Panc1 (cell line): ENCODE measurements at regions not wholly inside any gene's neighbourhood (a gene's known extent, or its start where the extent isn't known, plus 50 kb on each side); places are given as distances from the start of the nearest gene placed in this dataset.

Experiments
- ATAC-seq: fragments of 200-7000 bp; cut with Tn5 transposase; 2 replicates; pipeline ENCODE4 v1.9.1; 2020; ENCODE audit warnings: mild to moderate bottlenecking, moderate library complexity
- BruUV-seq: library from RNA; stranded (reverse); fragments of 400-500 nt; replicated peaks from 2 replicates; lab custom pipeline; 2021; lab: Mats Ljungman, UMichigan
- CTCF ChIA-PET: fragments of 300-600 bp; sonication (Branson Sonifier 250); formaldehyde crosslinking; loops from one replicate; lab custom pipeline; 2022; ENCODE audit warnings: antibody characterized with exemption; lab: Charles Lee
- POLR2A ChIA-PET: fragments of 300-600 bp; sonication (Branson Sonifier 250); formaldehyde crosslinking; loops from one replicate; lab custom pipeline; 2022; ENCODE audit warnings: antibody characterized with exemption; lab: Charles Lee
- DNase-seq: peaks from one replicate; pipeline ENCODE4 v3.0.0-alpha.2; 2010; ENCODE audit warnings: low read depth, low spot score
- H3K27ac ChIP-seq: 2 replicates; pipeline ENCODE4 v1.5.1; 2011; ENCODE audit warnings: mild to moderate bottlenecking, low read length, inconsistent platforms
- H3K27me3 ChIP-seq: fragments of 200-500 bp; sonication (Bioruptor generic); 2 replicates; pipeline ENCODE4 v1.6.0; 2014; ENCODE audit warnings: low read length, inconsistent platforms; ENCODE audit not compliant: control insufficient read depth, insufficient read depth
- H3K36me3 ChIP-seq: fragments of 200-500 bp; sonication (Bioruptor generic); 2 replicates; pipeline ENCODE4 v1.5.1; 2014; ENCODE audit warnings: inconsistent platforms, mild to moderate bottlenecking, low read length, moderate library complexity; ENCODE audit not compliant: control insufficient read depth, insufficient read depth
- H3K4me1 ChIP-seq: 2 replicates; pipeline ENCODE4 v1.5.1; 2011; ENCODE audit warnings: inconsistent platforms, mild to moderate bottlenecking, low read length, moderate library complexity; ENCODE audit not compliant: control insufficient read depth, insufficient read depth
- H3K4me3 ChIP-seq, 2 experiments: 2 replicates each; pipeline ENCODE4 v1.5.1; 2011 to 2012; ENCODE audit warnings: low read depth in 2 of 2, low read length in 2 of 2, mild to moderate bottlenecking in 2 of 2, inconsistent platforms in 1 of 2, moderate library complexity in 1 of 2
- H3K9me3 ChIP-seq: fragments of 200-500 bp; sonication (Bioruptor generic); 2 replicates; pipeline ENCODE4 v1.5.1; 2014; ENCODE audit warnings: low read depth, mild to moderate bottlenecking, inconsistent platforms, low read length, moderate library complexity; ENCODE audit not compliant: control insufficient read depth, insufficient read depth
- POLR2AphosphoS5 ChIP-seq: IDR thresholded peaks from 2 replicates; pipeline ENCODE4 v1.6.1; 2012; ENCODE audit warnings: mild to moderate bottlenecking, low read depth, low read length, moderate library complexity
- SIN3A ChIP-seq: IDR thresholded peaks from 2 replicates; pipeline ENCODE4 v1.6.1; 2012; ENCODE audit warnings: low read depth, mild to moderate bottlenecking, low read length, moderate library complexity, borderline replicate concordance; ENCODE audit not compliant: insufficient read depth
- TCF7L2 ChIP-seq: IDR thresholded peaks from 2 replicates; pipeline ENCODE4 v1.6.1; 2011; ENCODE audit warnings: mild to moderate bottlenecking, low read depth, low read length, inconsistent platforms
- in situ Hi-C: cut with HindIII; loops from 2 replicates; pipeline ENCODE4 v1.10.0; 2016; ENCODE audit warnings: low sequenced_read_pairs, low pct_unique_long_range_greater_than_20kb
- intact Hi-C: fragments of 100-400 bp; cut with micrococcal nuclease; formaldehyde crosslinking; loops from one replicate; pipeline ENCODE4 v1.10.0; 2022; ENCODE audit not compliant: unreplicated experiment
- TF ChIP-seq, protein P1 (sequence below), 2 experiments: IDR thresholded peaks; 2 replicates each; pipeline ENCODE4 v1.6.1; 2011 to 2012; ENCODE audit warnings: low read depth in 2 of 2, control low read depth in 1 of 2, low read length in 1 of 2, mild to moderate bottlenecking in 1 of 2, moderate library complexity in 1 of 2; ENCODE audit not compliant: insufficient read depth in 1 of 2
- TF ChIP-seq, protein P2 (sequence below): fragments of 450-650 bp; IDR thresholded peaks from 2 replicates; pipeline ENCODE4 v1.5.1; 2017; ENCODE audit warnings: mild to moderate bottlenecking

DNA sequence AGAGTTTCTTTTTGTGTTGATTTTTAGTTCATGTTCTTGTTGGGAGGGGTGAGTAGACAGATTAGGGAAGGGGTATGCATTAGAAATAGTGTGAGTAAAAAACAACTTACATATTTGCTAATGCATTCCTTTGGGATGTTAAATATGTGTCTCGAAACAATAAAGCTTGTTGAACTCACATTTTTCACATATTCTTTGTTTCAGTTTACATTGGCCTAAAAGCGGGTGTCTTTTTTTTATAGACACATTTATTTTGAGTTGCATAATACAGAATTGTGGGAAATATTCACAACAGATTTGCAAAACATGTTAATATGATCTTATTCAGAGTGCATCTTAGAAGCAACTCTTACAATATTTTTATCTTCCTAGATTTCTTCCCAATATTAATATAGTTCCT, 337.5 kb upstream of the CNTNAP2 start:
- DNase-seq = no peak
- CTCF ChIA-PET = no interaction called here
- ATAC-seq = no peak
- POLR2A ChIA-PET = no interaction called here
- BruUV-seq = no TSS peak
- intact Hi-C loops = no loop called here
- Histone ChIP-seq H3K36me3 (no peaks in the 10 kb centered on the region), H3K4me3 (no peak overlapping the region), H3K27ac (no peak overlapping the region), H3K4me1 (no peaks in the 10 kb centered on the region), H3K9me3 (no peaks in the 10 kb centered on the region; the same call in none of the 2 replicates), H3K27me3 (no peaks in the 10 kb centered on the region)
- in situ Hi-C loops = no loop called here
- TF ChIP-seq, protein P1, sequence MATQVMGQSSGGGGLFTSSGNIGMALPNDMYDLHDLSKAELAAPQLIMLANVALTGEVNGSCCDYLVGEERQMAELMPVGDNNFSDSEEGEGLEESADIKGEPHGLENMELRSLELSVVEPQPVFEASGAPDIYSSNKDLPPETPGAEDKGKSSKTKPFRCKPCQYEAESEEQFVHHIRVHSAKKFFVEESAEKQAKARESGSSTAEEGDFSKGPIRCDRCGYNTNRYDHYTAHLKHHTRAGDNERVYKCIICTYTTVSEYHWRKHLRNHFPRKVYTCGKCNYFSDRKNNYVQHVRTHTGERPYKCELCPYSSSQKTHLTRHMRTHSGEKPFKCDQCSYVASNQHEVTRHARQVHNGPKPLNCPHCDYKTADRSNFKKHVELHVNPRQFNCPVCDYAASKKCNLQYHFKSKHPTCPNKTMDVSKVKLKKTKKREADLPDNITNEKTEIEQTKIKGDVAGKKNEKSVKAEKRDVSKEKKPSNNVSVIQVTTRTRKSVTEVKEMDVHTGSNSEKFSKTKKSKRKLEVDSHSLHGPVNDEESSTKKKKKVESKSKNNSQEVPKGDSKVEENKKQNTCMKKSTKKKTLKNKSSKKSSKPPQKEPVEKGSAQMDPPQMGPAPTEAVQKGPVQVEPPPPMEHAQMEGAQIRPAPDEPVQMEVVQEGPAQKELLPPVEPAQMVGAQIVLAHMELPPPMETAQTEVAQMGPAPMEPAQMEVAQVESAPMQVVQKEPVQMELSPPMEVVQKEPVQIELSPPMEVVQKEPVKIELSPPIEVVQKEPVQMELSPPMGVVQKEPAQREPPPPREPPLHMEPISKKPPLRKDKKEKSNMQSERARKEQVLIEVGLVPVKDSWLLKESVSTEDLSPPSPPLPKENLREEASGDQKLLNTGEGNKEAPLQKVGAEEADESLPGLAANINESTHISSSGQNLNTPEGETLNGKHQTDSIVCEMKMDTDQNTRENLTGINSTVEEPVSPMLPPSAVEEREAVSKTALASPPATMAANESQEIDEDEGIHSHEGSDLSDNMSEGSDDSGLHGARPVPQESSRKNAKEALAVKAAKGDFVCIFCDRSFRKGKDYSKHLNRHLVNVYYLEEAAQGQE (IDR thresholded peaks at IDR 0.05; ENCODE audit: insufficient read depth in 1 of 2, low read depth in 2 of 2, low read length in 1 of 2) = no peak
- TF ChIP-seq SIN3A (no peak), TCF7L2 (no peak), POLR2AphosphoS5 (no peak)
- TF ChIP-seq, protein P2, sequence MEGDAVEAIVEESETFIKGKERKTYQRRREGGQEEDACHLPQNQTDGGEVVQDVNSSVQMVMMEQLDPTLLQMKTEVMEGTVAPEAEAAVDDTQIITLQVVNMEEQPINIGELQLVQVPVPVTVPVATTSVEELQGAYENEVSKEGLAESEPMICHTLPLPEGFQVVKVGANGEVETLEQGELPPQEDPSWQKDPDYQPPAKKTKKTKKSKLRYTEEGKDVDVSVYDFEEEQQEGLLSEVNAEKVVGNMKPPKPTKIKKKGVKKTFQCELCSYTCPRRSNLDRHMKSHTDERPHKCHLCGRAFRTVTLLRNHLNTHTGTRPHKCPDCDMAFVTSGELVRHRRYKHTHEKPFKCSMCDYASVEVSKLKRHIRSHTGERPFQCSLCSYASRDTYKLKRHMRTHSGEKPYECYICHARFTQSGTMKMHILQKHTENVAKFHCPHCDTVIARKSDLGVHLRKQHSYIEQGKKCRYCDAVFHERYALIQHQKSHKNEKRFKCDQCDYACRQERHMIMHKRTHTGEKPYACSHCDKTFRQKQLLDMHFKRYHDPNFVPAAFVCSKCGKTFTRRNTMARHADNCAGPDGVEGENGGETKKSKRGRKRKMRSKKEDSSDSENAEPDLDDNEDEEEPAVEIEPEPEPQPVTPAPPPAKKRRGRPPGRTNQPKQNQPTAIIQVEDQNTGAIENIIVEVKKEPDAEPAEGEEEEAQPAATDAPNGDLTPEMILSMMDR = no peak

DNA sequence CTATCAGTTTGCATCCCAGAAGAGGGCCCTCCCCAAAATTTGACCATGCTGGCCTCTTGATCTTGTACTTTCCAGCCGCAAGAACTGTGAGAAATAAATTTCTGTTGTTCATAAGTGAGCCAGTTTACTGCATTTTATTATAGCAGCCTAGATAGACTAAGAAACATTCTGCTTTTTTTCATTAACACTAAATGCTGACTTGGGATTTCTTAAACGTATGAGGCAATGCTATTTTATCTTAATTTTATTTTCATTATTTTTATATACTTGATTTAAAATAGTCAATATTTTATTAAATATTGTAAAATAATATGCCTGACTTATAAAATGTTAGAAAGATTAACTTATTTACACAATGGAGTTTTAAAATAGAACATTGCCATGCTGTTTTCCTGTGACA, 341.8 kb upstream of the CNTNAP2 start:
- POLR2A ChIA-PET = no interaction called here
- in situ Hi-C loops = no loop called here

DNA sequence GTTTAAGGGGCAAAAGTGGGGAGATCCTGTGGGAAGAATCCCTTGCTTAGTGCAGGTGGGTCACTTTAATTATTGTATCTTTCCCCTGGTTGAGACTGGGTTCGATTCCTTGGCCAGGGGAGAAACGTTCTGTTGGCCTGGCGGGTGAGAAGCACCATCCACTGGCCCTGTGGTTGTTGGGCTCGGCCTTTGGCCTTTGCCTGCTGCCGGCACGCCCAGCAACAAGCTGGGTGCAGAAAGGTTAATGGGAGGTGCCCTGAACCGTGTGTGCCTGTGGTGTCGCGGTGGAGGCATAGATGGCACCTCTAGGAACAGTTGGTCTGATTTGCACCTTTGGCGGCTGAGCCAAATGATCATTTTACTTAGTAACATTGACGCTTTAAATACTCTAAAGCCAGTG, 363.6 kb upstream of the CNTNAP2 start:
- no peak overlapping the region for H3K4me3 ChIP-seq
- TF ChIP-seq, protein P1 (IDR thresholded peaks at IDR 0.05; ENCODE audit: insufficient read depth in 1 of 2, low read depth in 2 of 2, low read length in 1 of 2) = no peak
- TF ChIP-seq POLR2AphosphoS5 = no peak
- TF ChIP-seq, protein P2 = no peak
- no peak for TF ChIP-seq TCF7L2
- no peak for TF ChIP-seq SIN3A
- H3K36me3 ChIP-seq = no peaks in the 10 kb centered on the region
- no peaks in the 10 kb centered on the region for H3K9me3 ChIP-seq
- CTCF ChIA-PET = no interaction called here
- H3K27me3 ChIP-seq = no peaks in the 10 kb centered on the region
- H3K4me1 ChIP-seq = no peaks in the 10 kb centered on the region
- in situ Hi-C loops = no loop called here
- POLR2A ChIA-PET = no interaction called here
- H3K27ac ChIP-seq = no peak overlapping the region
- no peak for ATAC-seq
- no peak for DNase-seq
- intact Hi-C loops = no loop called here
- no TSS peak for BruUV-seq

More for the DNA sequence above, 341.8 kb upstream of the CNTNAP2 start:
- Histone ChIP-seq H3K36me3 (no peaks in the 10 kb centered on the region), H3K9me3 (no peaks in the 10 kb centered on the region; the same call in 1 of the 2 replicates), H3K27me3 (no peaks in the 10 kb centered on the region), H3K4me3 (no peak overlapping the region), H3K27ac (no peak overlapping the region), H3K4me1 (no peaks in the 10 kb centered on the region)
- CTCF ChIA-PET = no interaction called here
- DNase-seq (no peak), ATAC-seq (no peak)
- no peak for TF ChIP-seq TCF7L2
- no peak for TF ChIP-seq SIN3A
- no TSS peak for BruUV-seq
- intact Hi-C loops = loop anchor here (5.0 kb wide), 1 partner anchor 48 kb away; no protein-coding TSS in a partner anchor
